Smooth muscle cell (in vitro differentiated cells): ENCODE measurements at regions not wholly inside any gene's neighbourhood (a gene's known extent, or its start where the extent isn't known, plus 50 kb on each side); places are given as distances from the start of the nearest gene placed in this dataset.

Experiments
- DNase-seq: peaks from one replicate; lab custom pipeline; 2025; ENCODE audit not compliant: unreplicated experiment; lab: John Stamatoyannopoulos, UW
- H2AFZ ChIP-seq: fragments of 200-600 bp; sonication (generic); 2 replicates; pipeline ENCODE4 v1.6.0; 2016; ENCODE audit warnings: antibody characterized with exemption, low read depth, mild to moderate bottlenecking
- H3F3A ChIP-seq: fragments of 200-600 bp; sonication (generic); 2 replicates; pipeline ENCODE4 v1.6.0; 2017; ENCODE audit warnings: antibody characterized with exemption, low read depth
- H3K27ac ChIP-seq: fragments of 200-600 bp; sonication (generic); 2 replicates; pipeline ENCODE4 v1.5.1; 2016; ENCODE audit warnings: low read depth, mild to moderate bottlenecking
- H3K27me3 ChIP-seq: fragments of 200-600 bp; sonication (generic); 2 replicates; pipeline ENCODE4 v1.6.1; 2016; ENCODE audit warnings: low read depth, mild to moderate bottlenecking
- H3K36me3 ChIP-seq: fragments of 200-600 bp; sonication (generic); 2 replicates; pipeline ENCODE4 v1.5.1; 2016; ENCODE audit warnings: low read depth
- H3K4me1 ChIP-seq: fragments of 200-600 bp; sonication (generic); 2 replicates; pipeline ENCODE4 v1.5.1; 2016; ENCODE audit warnings: low read depth
- H3K4me2 ChIP-seq: fragments of 200-600 bp; sonication (generic); 2 replicates; pipeline ENCODE4 v1.6.0; 2016; ENCODE audit warnings: mild to moderate bottlenecking
- H3K4me3 ChIP-seq: fragments of 200-600 bp; sonication (generic); 2 replicates; pipeline ENCODE4 v1.5.1; 2016; ENCODE audit warnings: mild to moderate bottlenecking
- H3K79me2 ChIP-seq: fragments of 200-600 bp; sonication (generic); 2 replicates; pipeline ENCODE4 v1.6.0; 2016; ENCODE audit warnings: low read depth, mild to moderate bottlenecking
- H3K9ac ChIP-seq: fragments of 200-600 bp; sonication (generic); 2 replicates; pipeline ENCODE4 v1.6.0; 2016; ENCODE audit warnings: low read depth
- H3K9me3 ChIP-seq: fragments of 200-600 bp; sonication (generic); replicated peaks from 2 replicates; pipeline ENCODE4 v1.5.1; 2016; ENCODE audit warnings: low read depth
- H4K20me1 ChIP-seq: fragments of 200-600 bp; sonication (generic); 2 replicates; pipeline ENCODE4 v1.6.0; 2016; ENCODE audit warnings: low read depth
- CTCF ChIP-seq: fragments of 200-600 bp; sonication (generic); IDR thresholded peaks from 2 replicates; pipeline ENCODE4 v1.5.1; 2017; ENCODE audit warnings: borderline replicate concordance, mild to moderate bottlenecking, antibody characterized with exemption; ENCODE audit not compliant: insufficient read depth, poor library complexity, severe bottlenecking
- WGBS: methylation state at CpG from one replicate; pipeline ENCODE4 v1.1.7; 2016; ENCODE audit warnings: low lambda C conversion rate; 5-methylcytosine and 5-hydroxymethylcytosine counted together

DNA sequence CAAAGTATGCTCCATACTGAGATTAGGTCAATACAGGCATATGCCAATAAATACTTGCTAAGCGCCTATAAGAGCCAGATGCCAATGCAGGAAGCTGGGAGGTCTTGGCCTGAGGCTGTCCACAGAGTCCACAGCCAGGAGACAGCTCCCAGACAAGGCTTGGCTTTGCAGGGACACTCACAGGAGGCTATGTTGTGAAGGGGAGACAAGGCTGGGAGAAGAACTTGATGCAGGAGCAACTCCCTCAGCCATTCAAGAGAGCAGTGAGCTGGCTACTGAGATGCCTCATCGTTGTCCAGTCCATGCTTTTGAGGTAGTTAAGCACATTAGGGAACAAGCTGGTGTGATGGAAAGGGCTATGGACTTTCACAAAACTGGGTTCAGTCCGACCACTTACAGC lies 891.5 kb downstream of the TBC1D22A start:
- H3K79me2 ChIP-seq = no peaks in the 10 kb centered on the region
- no peak overlapping the region for H3K27ac ChIP-seq
- no peak overlapping the region for H3K9ac ChIP-seq
- DNase-seq = no peak
- no peaks in the 10 kb centered on the region for H3K36me3 ChIP-seq
- H3K4me3 ChIP-seq = no peak overlapping the region
- TF ChIP-seq CTCF = no peak
- no peak overlapping the region for H3K4me2 ChIP-seq
- no peak overlapping the region for H2AFZ ChIP-seq
- no peaks in the 10 kb centered on the region for H3K27me3 ChIP-seq
- no peaks in the 10 kb centered on the region for H3F3A ChIP-seq
- no peaks in the 10 kb centered on the region for H3K4me1 ChIP-seq
- no peaks in the 10 kb centered on the region for H4K20me1 ChIP-seq
- 82% methylated on average over 3 of the region's 3 CpGs for WGBS
- H3K9me3 ChIP-seq = no peaks in the 10 kb centered on the region

DNA sequence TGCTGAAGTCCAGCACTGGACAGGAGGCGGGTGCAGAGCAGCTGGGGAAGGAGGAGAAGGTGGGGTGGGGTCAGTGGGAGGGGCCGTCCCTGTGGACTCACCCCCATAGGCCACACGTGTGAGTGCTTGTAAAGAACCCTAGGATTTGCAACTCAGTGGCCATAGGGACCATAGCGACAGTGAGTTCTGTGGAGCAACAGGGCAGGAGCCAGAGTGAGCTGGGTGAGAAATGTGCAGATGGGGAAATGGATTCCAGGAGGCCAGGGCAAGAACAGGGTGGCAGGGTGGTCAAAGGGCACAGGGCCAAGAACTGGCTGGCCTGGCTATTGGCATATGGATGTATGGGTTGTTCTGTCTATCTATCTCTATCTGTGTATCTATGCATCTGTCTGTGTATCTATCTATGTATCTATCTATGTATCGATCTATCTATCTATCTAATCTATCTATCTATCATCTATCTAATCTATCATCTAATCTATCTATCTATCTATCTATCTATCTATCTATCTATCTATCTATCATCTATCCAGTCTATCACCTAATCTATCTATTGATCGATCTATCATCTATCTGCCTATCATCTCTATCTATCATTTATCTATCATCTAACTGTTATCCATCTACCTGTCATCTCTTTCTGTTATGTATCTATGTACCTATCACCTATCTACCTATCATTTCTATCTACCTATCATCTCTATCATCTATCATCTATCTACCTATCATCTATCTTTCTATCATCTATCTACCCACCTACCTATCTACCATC lies 889.0 kb downstream of the TBC1D22A start:
- no peak overlapping the region for H3K27ac ChIP-seq
- WGBS = 72% methylated on average over 6 of the region's 6 CpGs

GRCh38 chr22:47647720-47648119 lies 885.3 kb downstream of the TBC1D22A start:
- Histone ChIP-seq H4K20me1 (no peaks in the 10 kb centered on the region), H3K9me3 (no peaks in the 10 kb centered on the region), H3K36me3 (no peaks in the 10 kb centered on the region), H2AFZ (no peak overlapping the region), H3K4me2 (no peak overlapping the region), H3F3A (no peaks in the 10 kb centered on the region), H3K27ac (no peak overlapping the region), H3K4me1 (no peaks in the 10 kb centered on the region), H3K79me2 (no peaks in the 10 kb centered on the region), H3K9ac (no peak overlapping the region), H3K27me3 (no peaks in the 10 kb centered on the region), H3K4me3 (no peak overlapping the region)
- 95% methylated on average over 5 of the region's 5 CpGs for WGBS
- DNase-seq = no peak
- TF ChIP-seq CTCF = no peak

More for the DNA sequence above, 889.0 kb downstream of the TBC1D22A start:
- Histone ChIP-seq H3K4me3 (no peak overlapping the region), H3K9me3 (no peaks in the 10 kb centered on the region), H4K20me1 (no peaks in the 10 kb centered on the region), H3K79me2 (no peaks in the 10 kb centered on the region), H3K9ac (no peak overlapping the region), H2AFZ (no peak overlapping the region), H3K36me3 (no peaks in the 10 kb centered on the region), H3K27me3 (no peaks in the 10 kb centered on the region), H3K4me1 (no peaks in the 10 kb centered on the region), H3K4me2 (no peak overlapping the region), H3F3A (no peaks in the 10 kb centered on the region)
- TF ChIP-seq CTCF = no peak
- no peak for DNase-seq

- no peak for TF ChIP-seq CTCF
- Histone ChIP-seq H3K27ac (no peak overlapping the region), H3K36me3 (no peaks in the 10 kb centered on the region), H3K9me3 (no peaks in the 10 kb centered on the region), H3K27me3 (no peaks in the 10 kb centered on the region), H3K79me2 (no peaks in the 10 kb centered on the region), H3K4me3 (no peak overlapping the region), H3F3A (no peaks in the 10 kb centered on the region), H3K4me1 (no peaks in the 10 kb centered on the region), H3K9ac (no peak overlapping the region), H2AFZ (no peak overlapping the region), H4K20me1 (no peaks in the 10 kb centered on the region), H3K4me2 (no peak overlapping the region)
- no peak for DNase-seq
- 87% methylated on average over 3 of the region's 3 CpGs for WGBS
These were observed 884.7 kb downstream of the TBC1D22A start for GRCh38 chr22:47647181-47647580.
